GM21526 (cell line): ENCODE measurements at regions not wholly inside any gene's neighbourhood (a gene's known extent, or its start where the extent isn't known, plus 50 kb on each side); places are given as distances from the start of the nearest gene placed in this dataset.
A peak's percentile ranks its signal among the peaks of the same experiment; 100 is the strongest.
"Not testable (repeated sequence)": the region's sequence is repeated elsewhere in the genome, so short reads cannot be mapped to it uniquely, and the experiment has no call there.

Source experiments
- ATAC-seq: cut with Tn5 transposase; IDR thresholded peaks from one replicate; pipeline ENCODE4 v1.9.1; 2021; ENCODE audit warnings: moderate library complexity; ENCODE audit not compliant: unreplicated experiment, low FRiP score

GRCh38 chr2:194367390-194367789 is 1289.6 kb upstream of the SLC39A10 start:
- ATAC-seq: not testable (repeated sequence)

GRCh38 chr2:194363878-194364277 is 1293.1 kb upstream of the SLC39A10 start:
- ATAC-seq: no peak

GRCh38 chr2:194363295-194363694 is 1293.7 kb upstream of the SLC39A10 start:
- no peak for ATAC-seq

GRCh38 chr2:194352505-194352904 is 1304.5 kb upstream of the SLC39A10 start:
- no peak for ATAC-seq

GRCh38 chr2:194346193-194346592 is 1310.8 kb upstream of the SLC39A10 start:
- no peak for ATAC-seq

- ATAC-seq: no peak
Measured at GRCh38 chr2:194345347-194345746, 1311.7 kb upstream of the SLC39A10 start.

GRCh38 chr2:194343167-194343566 is 1313.9 kb upstream of the SLC39A10 start:
- ATAC-seq: no peak

GRCh38 chr2:194332799-194333490 is 1324.1 kb upstream of the SLC39A10 start:
- ATAC-seq: no peak

- ATAC-seq: no peak
Measured at GRCh38 chr2:194328456-194328855, 1328.6 kb upstream of the SLC39A10 start.

- ATAC-seq: no peak
Measured at GRCh38 chr2:194327196-194327888, 1329.7 kb upstream of the SLC39A10 start.

GRCh38 chr2:194323740-194324139 is 1333.3 kb upstream of the SLC39A10 start:
- ATAC-seq: no peak

GRCh38 chr2:194320520-194320919 is 1336.5 kb upstream of the SLC39A10 start:
- no peak for ATAC-seq

GRCh38 chr2:194319222-194319992 is 1337.6 kb upstream of the SLC39A10 start:
- ATAC-seq: peak; percentile 86

- ATAC-seq: no peak
Measured at GRCh38 chr2:194314042-194314441, 1343.0 kb upstream of the SLC39A10 start.

- no peak for ATAC-seq
Measured at GRCh38 chr2:194304191-194304590, 1352.8 kb upstream of the SLC39A10 start.

GRCh38 chr2:194301946-194302345 is 1355.1 kb upstream of the SLC39A10 start:
- no peak for ATAC-seq

GRCh38 chr2:194294156-194294555 is 1362.9 kb upstream of the SLC39A10 start:
- no peak for ATAC-seq

- no peak for ATAC-seq
Measured at GRCh38 chr2:194291104-194291503, 1365.9 kb upstream of the SLC39A10 start.

GRCh38 chr2:194289712-194290346 is 1367.2 kb upstream of the SLC39A10 start:
- no peak for ATAC-seq

- ATAC-seq: not testable (repeated sequence)
Measured at GRCh38 chr2:194276667-194277066, 1380.4 kb upstream of the SLC39A10 start.
